HEK293 (cell line): ENCODE measurements at regions not wholly inside any gene's neighbourhood (a gene's known extent, or its start where the extent isn't known, plus 50 kb on each side); places are given as distances from the start of the nearest gene placed in this dataset.

Experiments
- ZBTB20 ChIP-seq: fragments of 450-650 bp; formaldehyde crosslinking; IDR thresholded peaks from 2 replicates; pipeline ENCODE4 v1.5.1; 2016; ENCODE audit warnings: missing biosample characterization, missing genetic modification characterization
- TF ChIP-seq, protein P1 (sequence below): fragments of 450-650 bp; formaldehyde crosslinking; IDR thresholded peaks from 2 replicates; pipeline ENCODE4 v1.5.1; 2016; ENCODE audit warnings: missing biosample characterization, missing genetic modification characterization
- TF ChIP-seq, protein P2 (sequence below): fragments of 450-650 bp; formaldehyde crosslinking; conservative IDR thresholded peaks from 2 replicates; pipeline ENCODE4 v1.5.1; 2016; ENCODE audit warnings: low read depth, missing biosample characterization, missing genetic modification characterization

DNA sequence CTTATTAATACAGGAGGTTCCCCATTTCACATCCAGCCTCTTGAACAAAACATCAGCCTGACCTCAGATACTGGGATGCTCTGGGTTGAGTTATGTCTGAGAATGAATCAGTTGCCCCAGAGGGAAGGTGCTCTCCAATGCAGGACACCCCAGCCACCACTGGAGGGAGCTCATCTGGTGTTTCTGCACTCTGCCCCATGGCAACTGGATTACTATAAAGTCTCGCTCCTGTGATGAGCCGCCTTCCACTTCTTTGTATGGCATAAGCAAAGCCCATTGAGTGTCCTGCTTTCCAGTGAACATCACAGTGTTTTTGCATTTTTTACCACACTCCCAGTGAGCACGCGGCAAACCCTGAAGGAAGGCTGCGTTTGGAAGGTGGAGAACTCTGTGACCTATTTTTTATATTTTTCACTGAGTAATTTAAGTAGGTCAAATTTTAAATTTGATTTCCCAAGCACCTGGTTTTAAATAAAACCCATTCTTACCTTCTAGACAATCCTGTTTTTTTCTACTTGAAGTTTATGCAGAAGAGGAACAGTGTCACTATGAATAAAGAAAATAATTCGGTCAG lies 176.9 kb upstream of the WWC1 start:
- TF ChIP-seq, protein P1, sequence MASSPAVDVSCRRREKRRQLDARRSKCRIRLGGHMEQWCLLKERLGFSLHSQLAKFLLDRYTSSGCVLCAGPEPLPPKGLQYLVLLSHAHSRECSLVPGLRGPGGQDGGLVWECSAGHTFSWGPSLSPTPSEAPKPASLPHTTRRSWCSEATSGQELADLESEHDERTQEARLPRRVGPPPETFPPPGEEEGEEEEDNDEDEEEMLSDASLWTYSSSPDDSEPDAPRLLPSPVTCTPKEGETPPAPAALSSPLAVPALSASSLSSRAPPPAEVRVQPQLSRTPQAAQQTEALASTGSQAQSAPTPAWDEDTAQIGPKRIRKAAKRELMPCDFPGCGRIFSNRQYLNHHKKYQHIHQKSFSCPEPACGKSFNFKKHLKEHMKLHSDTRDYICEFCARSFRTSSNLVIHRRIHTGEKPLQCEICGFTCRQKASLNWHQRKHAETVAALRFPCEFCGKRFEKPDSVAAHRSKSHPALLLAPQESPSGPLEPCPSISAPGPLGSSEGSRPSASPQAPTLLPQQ (tag by site-specific recombination): no peak
- TF ChIP-seq, protein P2, sequence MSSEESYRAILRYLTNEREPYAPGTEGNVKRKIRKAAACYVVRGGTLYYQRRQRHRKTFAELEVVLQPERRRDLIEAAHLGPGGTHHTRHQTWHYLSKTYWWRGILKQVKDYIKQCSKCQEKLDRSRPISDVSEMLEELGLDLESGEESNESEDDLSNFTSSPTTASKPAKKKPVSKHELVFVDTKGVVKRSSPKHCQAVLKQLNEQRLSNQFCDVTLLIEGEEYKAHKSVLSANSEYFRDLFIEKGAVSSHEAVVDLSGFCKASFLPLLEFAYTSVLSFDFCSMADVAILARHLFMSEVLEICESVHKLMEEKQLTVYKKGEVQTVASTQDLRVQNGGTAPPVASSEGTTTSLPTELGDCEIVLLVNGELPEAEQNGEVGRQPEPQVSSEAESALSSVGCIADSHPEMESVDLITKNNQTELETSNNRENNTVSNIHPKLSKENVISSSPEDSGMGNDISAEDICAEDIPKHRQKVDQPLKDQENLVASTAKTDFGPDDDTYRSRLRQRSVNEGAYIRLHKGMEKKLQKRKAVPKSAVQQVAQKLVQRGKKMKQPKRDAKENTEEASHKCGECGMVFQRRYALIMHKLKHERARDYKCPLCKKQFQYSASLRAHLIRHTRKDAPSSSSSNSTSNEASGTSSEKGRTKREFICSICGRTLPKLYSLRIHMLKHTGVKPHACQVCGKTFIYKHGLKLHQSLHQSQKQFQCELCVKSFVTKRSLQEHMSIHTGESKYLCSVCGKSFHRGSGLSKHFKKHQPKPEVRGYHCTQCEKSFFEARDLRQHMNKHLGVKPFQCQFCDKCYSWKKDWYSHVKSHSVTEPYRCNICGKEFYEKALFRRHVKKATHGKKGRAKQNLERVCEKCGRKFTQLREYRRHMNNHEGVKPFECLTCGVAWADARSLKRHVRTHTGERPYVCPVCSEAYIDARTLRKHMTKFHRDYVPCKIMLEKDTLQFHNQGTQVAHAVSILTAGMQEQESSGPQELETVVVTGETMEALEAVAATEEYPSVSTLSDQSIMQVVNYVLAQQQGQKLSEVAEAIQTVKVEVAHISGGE (tag by site-specific recombination): no peak
- TF ChIP-seq ZBTB20 (tag by site-specific recombination): no peak
